Loucy (cell line): ENCODE measurements at regions not wholly inside any gene's neighbourhood (a gene's known extent, or its start where the extent isn't known, plus 50 kb on each side); places are given as distances from the start of the nearest gene placed in this dataset.

Source experiments
- H2AFZ ChIP-seq: fragments of 200-600 bp; sonication (generic); 2 replicates; pipeline ENCODE4 v1.6.0; 2016; ENCODE audit warnings: antibody characterized with exemption, mild to moderate bottlenecking, low read length, moderate library complexity
- H3F3A ChIP-seq: fragments of 200-600 bp; 2 replicates; pipeline ENCODE4 v1.6.0; 2016; ENCODE audit warnings: antibody characterized with exemption, low read depth, mild to moderate bottlenecking
- H3K27me3 ChIP-seq: fragments of 200-600 bp; sonication (generic); 2 replicates; pipeline ENCODE4 v1.6.1; 2014; ENCODE audit warnings: low read length, mild to moderate bottlenecking; ENCODE audit not compliant: insufficient read depth, poor library complexity, severe bottlenecking
- H3K36me3 ChIP-seq: fragments of 200-600 bp; sonication (generic); 2 replicates; pipeline ENCODE4 v1.6.1; 2016; ENCODE audit warnings: low read length; ENCODE audit not compliant: insufficient read depth
- H3K4me1 ChIP-seq: fragments of 200-600 bp; sonication (generic); 2 replicates; pipeline ENCODE4 v1.5.1; 2014; ENCODE audit warnings: low read length, mild to moderate bottlenecking; ENCODE audit not compliant: insufficient read depth, poor library complexity, severe bottlenecking
- H3K4me2 ChIP-seq: fragments of 200-600 bp; sonication (generic); 2 replicates; pipeline ENCODE4 v1.6.0; 2014; ENCODE audit warnings: antibody characterized with exemption, low read length, low read depth, mild to moderate bottlenecking; ENCODE audit not compliant: poor library complexity, severe bottlenecking
- H3K4me3 ChIP-seq: fragments of 200-600 bp; sonication (generic); 2 replicates; pipeline ENCODE4 v1.5.1; 2014; ENCODE audit warnings: low read length, mild to moderate bottlenecking, mixed read lengths; ENCODE audit not compliant: poor library complexity, severe bottlenecking
- H3K79me2 ChIP-seq: fragments of 200-600 bp; sonication (generic); 2 replicates; pipeline ENCODE4 v1.6.1; 2014; ENCODE audit warnings: low read length; ENCODE audit not compliant: insufficient read depth
- H3K9ac ChIP-seq: fragments of 200-600 bp; sonication (generic); 2 replicates; pipeline ENCODE4 v1.6.0; 2014; ENCODE audit warnings: mild to moderate bottlenecking, low read depth, low read length, moderate library complexity; ENCODE audit not compliant: poor library complexity, severe bottlenecking
- H3K9me2 ChIP-seq: fragments of 200-600 bp; sonication (generic); replicated peaks from 2 replicates; pipeline ENCODE4 v1.6.1; 2016; ENCODE audit warnings: low read depth, low read length, mixed read lengths
- H3K9me3 ChIP-seq: fragments of 200-600 bp; sonication (generic); 2 replicates; pipeline ENCODE4 v1.6.1; 2014; ENCODE audit warnings: mild to moderate bottlenecking, antibody characterized with exemption, low read length, low read depth; ENCODE audit not compliant: insufficient read depth
- H4K20me1 ChIP-seq: fragments of 200-600 bp; sonication (generic); 2 replicates; pipeline ENCODE4 v1.6.0; 2014; ENCODE audit warnings: antibody characterized with exemption, low read length, mild to moderate bottlenecking; ENCODE audit not compliant: insufficient read depth, poor library complexity, severe bottlenecking
- EZH2phosphoT487 ChIP-seq: fragments of 200-600 bp; IDR thresholded peaks from 2 replicates; pipeline ENCODE4 v1.6.1; 2018; ENCODE audit warnings: antibody characterized with exemption, mild to moderate bottlenecking, moderate library complexity, borderline replicate concordance
- TF ChIP-seq, protein P1 (sequence below): fragments of 200-600 bp; sonication (generic); conservative IDR thresholded peaks from 2 replicates; pipeline ENCODE4 v1.5.1; 2014; ENCODE audit warnings: mild to moderate bottlenecking, antibody characterized with exemption, low read length

GRCh38 chr11:119473226-119473625, 50.3 kb upstream of the THY1 start:
- Histone ChIP-seq H4K20me1 (no peaks in the 10 kb centered on the region), H3K4me1 (no peaks in the 10 kb centered on the region), H3K9me3 (no peaks in the 10 kb centered on the region), H3K4me3 (no peak overlapping the region), H3K36me3 (no peaks in the 10 kb centered on the region), H3K4me2 (no peak overlapping the region), H2AFZ (no peak overlapping the region), H3K27me3 (no peaks in the 10 kb centered on the region), H3K9me2 (no peaks in the 10 kb centered on the region), H3K79me2 (no peaks in the 10 kb centered on the region), H3F3A (no peaks in the 10 kb centered on the region), H3K9ac (no peak overlapping the region)
- no peak for TF ChIP-seq EZH2phosphoT487
- TF ChIP-seq, protein P1, sequence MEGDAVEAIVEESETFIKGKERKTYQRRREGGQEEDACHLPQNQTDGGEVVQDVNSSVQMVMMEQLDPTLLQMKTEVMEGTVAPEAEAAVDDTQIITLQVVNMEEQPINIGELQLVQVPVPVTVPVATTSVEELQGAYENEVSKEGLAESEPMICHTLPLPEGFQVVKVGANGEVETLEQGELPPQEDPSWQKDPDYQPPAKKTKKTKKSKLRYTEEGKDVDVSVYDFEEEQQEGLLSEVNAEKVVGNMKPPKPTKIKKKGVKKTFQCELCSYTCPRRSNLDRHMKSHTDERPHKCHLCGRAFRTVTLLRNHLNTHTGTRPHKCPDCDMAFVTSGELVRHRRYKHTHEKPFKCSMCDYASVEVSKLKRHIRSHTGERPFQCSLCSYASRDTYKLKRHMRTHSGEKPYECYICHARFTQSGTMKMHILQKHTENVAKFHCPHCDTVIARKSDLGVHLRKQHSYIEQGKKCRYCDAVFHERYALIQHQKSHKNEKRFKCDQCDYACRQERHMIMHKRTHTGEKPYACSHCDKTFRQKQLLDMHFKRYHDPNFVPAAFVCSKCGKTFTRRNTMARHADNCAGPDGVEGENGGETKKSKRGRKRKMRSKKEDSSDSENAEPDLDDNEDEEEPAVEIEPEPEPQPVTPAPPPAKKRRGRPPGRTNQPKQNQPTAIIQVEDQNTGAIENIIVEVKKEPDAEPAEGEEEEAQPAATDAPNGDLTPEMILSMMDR, result no peak

- no peaks in the 10 kb centered on the region for H3F3A ChIP-seq
- no peak overlapping the region for H3K4me2 ChIP-seq
- H3K36me3 ChIP-seq, result no peaks in the 10 kb centered on the region
- H3K9me2 ChIP-seq, result no peaks in the 10 kb centered on the region
- H3K9ac ChIP-seq, result no peak overlapping the region
- H2AFZ ChIP-seq, result no peak overlapping the region
- H4K20me1 ChIP-seq, result no peaks in the 10 kb centered on the region
- H3K4me1 ChIP-seq, result no peaks in the 10 kb centered on the region
- H3K9me3 ChIP-seq, result no peaks in the 10 kb centered on the region
- no peaks in the 10 kb centered on the region for H3K79me2 ChIP-seq
- TF ChIP-seq, protein P1, result no peak
- TF ChIP-seq EZH2phosphoT487, result no peak
- H3K27me3 ChIP-seq, result no peaks in the 10 kb centered on the region
- no peak overlapping the region for H3K4me3 ChIP-seq
These were observed 49.9 kb upstream of the THY1 start for GRCh38 chr11:119472856-119473222.
